ENCODE measurements at regions not wholly inside any gene's neighbourhood (a gene's known extent, or its start where the extent isn't known, plus 50 kb on each side); places are given as distances from the start of the nearest gene placed in this dataset.

DNA sequence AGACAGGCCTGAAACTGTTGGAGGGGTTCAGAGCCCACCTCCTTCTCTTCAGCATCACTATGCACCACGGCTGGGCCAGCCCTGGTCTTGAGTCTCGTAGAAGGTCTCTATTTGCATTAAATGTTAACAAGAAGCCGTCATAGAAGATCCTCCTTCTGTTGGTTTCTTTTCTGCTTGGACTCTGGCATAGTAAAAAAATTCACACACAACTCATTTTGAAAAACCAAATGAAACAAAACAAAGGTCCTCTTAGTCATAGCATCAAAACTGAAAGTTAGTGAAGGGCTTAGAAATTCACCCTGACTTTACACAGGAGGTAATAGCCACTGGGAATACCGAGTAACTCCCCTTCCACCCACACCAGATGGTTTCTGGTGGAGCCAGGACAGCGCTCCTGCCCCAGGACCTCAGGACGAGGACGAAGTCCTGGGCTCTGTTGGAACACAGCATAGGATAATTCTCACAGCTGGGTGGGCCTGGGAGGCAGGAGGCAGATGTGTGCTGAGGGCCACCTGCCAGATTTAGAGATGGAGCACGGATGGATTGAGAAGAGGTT, 248.4 kb upstream of the KLF6 start:
- TF ChIP-seq, protein P1, sequence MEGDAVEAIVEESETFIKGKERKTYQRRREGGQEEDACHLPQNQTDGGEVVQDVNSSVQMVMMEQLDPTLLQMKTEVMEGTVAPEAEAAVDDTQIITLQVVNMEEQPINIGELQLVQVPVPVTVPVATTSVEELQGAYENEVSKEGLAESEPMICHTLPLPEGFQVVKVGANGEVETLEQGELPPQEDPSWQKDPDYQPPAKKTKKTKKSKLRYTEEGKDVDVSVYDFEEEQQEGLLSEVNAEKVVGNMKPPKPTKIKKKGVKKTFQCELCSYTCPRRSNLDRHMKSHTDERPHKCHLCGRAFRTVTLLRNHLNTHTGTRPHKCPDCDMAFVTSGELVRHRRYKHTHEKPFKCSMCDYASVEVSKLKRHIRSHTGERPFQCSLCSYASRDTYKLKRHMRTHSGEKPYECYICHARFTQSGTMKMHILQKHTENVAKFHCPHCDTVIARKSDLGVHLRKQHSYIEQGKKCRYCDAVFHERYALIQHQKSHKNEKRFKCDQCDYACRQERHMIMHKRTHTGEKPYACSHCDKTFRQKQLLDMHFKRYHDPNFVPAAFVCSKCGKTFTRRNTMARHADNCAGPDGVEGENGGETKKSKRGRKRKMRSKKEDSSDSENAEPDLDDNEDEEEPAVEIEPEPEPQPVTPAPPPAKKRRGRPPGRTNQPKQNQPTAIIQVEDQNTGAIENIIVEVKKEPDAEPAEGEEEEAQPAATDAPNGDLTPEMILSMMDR (IDR thresholded peaks at IDR 0.05; ENCODE audit: low read depth, low read length, missing control alignments), result no peak
- DNase-seq (ENCODE audit: extremely low read depth, low read depth), result no peak
- H3K4me3 ChIP-seq (replicated peaks; ENCODE audit: low read depth, low read length), result no peak overlapping the region

DNA sequence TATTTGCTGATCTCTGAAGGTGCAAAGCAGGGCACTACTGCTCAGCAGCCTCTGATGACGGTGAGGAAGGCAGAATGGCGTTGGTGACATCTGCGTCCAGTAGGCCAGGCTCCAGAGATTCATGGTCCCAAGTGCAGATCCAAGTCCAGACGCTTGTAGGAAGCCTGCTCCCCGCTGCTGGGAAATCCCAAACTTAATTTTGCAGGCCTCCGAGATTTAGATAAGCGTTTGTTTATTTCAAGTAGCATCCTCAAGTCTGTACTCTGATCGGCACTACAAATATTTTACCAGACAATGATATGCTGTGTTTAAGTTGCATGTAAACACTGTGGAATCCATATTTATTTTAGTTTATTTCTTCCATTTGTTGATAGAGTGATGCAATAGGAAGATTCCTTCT, 244.9 kb upstream of the KLF6 start:
- TF ChIP-seq, protein P1 (IDR thresholded peaks at IDR 0.05; ENCODE audit: low read depth, low read length, missing control alignments), result no peak
- H3K4me3 ChIP-seq (replicated peaks; ENCODE audit: low read depth, low read length), result no peak overlapping the region
- no peak for DNase-seq (ENCODE audit: extremely low read depth, low read depth)

DNA sequence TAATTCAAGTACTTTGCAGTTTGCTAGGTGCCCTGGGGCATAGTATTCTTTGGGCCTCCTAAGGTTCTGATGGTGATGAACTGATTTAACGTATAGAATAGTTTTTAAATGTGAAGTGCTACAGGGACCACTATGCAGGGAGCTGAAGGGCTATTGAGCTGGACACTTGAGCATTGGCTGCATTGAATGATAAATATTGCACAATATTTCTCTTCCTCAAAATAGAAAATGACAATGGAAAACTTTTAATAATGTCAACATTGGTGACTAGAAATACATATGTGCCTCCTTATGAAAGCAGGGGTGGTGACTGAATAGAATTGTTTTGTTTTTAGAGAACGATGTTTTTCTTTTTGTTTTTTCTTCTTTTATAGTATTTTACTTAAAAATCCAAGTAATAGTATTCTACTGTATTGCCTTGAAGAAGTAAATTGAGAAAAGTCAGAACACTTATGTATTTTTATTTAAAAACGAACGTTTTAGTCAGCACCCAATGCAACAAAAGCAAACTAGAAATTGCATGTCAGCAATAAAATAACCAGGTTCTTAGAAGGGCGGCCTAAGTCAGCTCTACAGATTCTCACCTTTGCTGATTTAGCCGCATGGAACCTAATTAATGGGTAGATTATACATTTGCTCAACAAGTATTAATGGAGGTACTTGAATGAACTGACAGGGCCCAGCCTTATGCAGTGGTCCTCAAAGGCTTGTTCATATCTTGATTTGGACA, 244.0 kb upstream of the KLF6 start:
- no peak overlapping the region for H3K4me3 ChIP-seq (replicated peaks; ENCODE audit: low read depth, low read length)
- TF ChIP-seq, protein P1 (IDR thresholded peaks at IDR 0.05; ENCODE audit: low read depth, low read length, missing control alignments), result no peak
- no peak for DNase-seq (ENCODE audit: extremely low read depth, low read depth)

DNA sequence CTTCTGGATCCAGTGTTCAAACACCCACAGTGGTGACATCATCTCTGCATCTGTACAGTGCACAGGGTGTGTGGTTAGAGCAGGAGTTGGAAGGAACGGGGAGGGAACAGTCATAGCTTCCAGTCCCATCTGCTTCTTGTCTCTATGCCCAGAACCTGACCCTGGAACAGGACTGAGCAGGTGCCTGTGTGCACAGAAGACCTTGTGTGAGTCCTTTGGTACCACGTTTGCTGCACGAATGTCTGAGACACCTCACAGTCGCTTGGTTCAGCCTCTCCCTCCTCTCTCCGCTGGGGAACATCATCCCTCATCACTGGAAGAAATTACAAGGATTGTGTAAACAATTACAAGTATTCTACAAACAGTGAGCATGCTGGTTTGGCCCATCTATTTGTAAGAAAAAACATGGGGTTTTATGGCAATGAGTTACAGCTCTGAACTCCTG, 243.0 kb upstream of the KLF6 start:
- no peak overlapping the region for H3K4me3 ChIP-seq (replicated peaks; ENCODE audit: low read depth, low read length)
- no peak for DNase-seq (ENCODE audit: extremely low read depth, low read depth)
- TF ChIP-seq, protein P1 (IDR thresholded peaks at IDR 0.05; ENCODE audit: low read depth, low read length, missing control alignments), result no peak

DNA sequence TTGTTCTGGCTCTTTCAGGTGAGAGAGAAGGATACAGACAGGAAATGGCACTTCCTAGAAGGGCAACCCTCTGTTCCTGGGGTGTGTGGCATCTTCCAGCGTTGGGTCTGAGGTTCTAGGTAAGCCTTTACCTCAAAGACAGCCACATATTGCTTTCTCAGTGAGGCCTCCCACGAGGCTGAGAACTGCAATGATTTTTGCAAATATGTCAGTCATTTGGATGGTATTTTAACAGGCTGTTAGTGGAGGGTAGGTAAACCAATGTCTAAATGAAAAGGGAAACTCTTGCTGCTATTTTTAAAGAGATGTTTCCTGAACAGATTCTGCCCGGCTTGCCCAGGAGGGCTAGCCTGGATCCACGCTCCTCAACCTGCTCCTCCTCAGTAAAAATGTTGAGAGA, 240.3 kb upstream of the KLF6 start:
- no peak for DNase-seq (ENCODE audit: extremely low read depth, low read depth)
- TF ChIP-seq, protein P1 (IDR thresholded peaks at IDR 0.05; ENCODE audit: low read depth, low read length, missing control alignments), result no peak
- no peak overlapping the region for H3K4me3 ChIP-seq (replicated peaks; ENCODE audit: low read depth, low read length)

DNA sequence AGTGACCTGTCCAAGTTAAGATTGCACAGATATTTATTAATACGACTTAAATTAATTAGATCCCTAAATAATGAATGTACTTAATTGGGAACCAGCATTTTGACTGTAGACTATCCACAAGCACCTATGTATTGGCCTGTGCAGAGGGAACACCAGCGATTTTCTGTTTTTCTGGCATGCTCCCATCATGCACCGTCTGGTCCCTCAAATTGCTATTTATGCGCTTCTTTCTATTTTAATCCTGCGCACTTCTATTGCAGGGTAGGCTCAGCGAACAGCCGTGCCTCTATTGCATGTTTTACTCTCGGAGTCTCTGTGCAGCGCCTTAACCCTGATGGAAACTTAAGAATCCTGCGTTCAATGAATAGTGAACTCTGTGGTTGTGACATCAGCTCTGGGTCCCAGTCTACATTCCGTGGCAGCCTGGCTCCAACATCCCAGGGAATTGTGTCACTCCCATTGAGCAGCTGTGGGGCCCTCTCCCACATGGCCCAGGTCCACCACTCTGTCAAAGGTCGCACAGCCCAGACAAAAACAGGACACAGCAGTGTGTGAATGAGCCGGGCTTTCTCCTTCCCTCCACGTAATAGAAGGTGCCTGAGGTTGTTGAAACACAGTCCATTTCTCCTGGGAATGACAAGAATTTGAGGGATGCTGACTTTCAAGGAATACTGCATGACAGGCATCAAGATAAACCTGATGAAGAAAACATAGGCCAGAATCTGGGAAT, 239.7 kb upstream of the KLF6 start:
- TF ChIP-seq, protein P1 (IDR thresholded peaks at IDR 0.05; ENCODE audit: low read depth, low read length, missing control alignments), result no peak
- DNase-seq (ENCODE audit: extremely low read depth, low read depth), result no peak
- H3K4me3 ChIP-seq (replicated peaks; ENCODE audit: low read depth, low read length), result no peak overlapping the region
